A673 (cell line): ENCODE measurements at regions not wholly inside any gene's neighbourhood (a gene's known extent, or its start where the extent isn't known, plus 50 kb on each side); places are given as distances from the start of the nearest gene placed in this dataset.

Source experiments
- BruUV-seq: library from RNA; stranded (reverse); fragments of 400-500 nt; replicated peaks from 2 replicates; lab custom pipeline; 2021; lab: Mats Ljungman, UMichigan
- CTCF ChIA-PET: fragments of 300-600 bp; sonication (Branson Sonifier 250); formaldehyde crosslinking; loops from one replicate; lab custom pipeline; 2022; ENCODE audit warnings: antibody characterized with exemption; lab: Charles Lee
- POLR2A ChIA-PET: fragments of 300-600 bp; sonication (Branson Sonifier 250); formaldehyde crosslinking; loops from one replicate; lab custom pipeline; 2022; ENCODE audit warnings: antibody characterized with exemption; ENCODE audit not compliant: low non-redundant PET; lab: Charles Lee
- DNase-seq: peaks from one replicate; pipeline ENCODE4 v3.0.0-alpha.2; 2015; ENCODE audit warnings: low spot score
- H3K27ac ChIP-seq: fragments of 200-600 bp; sonication (generic); 2 replicates; pipeline ENCODE4 v1.5.1; 2016; ENCODE audit warnings: mixed run types, low read depth, mild to moderate bottlenecking, mixed read lengths, antibody characterized with exemption, low read length; ENCODE audit not compliant: poor library complexity, severe bottlenecking
- H3K27me3 ChIP-seq: fragments of 200-600 bp; sonication (generic); replicated peaks from 2 replicates; pipeline ENCODE4 v1.6.1; 2017; ENCODE audit warnings: mixed run types, low read depth, mild to moderate bottlenecking, mixed read lengths, antibody characterized with exemption, low read length; ENCODE audit not compliant: insufficient read depth, poor library complexity
- H3K36me3 ChIP-seq: fragments of 200-600 bp; sonication (generic); 2 replicates; pipeline ENCODE4 v1.6.1; 2016; ENCODE audit warnings: mixed run types, mild to moderate bottlenecking, mixed read lengths, antibody characterized with exemption, low read length; ENCODE audit not compliant: insufficient read depth, poor library complexity, severe bottlenecking
- H3K4me1 ChIP-seq: fragments of 200-600 bp; sonication (generic); 2 replicates; pipeline ENCODE4 v1.6.1; 2017; ENCODE audit warnings: mixed run types, mild to moderate bottlenecking, mixed read lengths, antibody characterized with exemption, low read length; ENCODE audit not compliant: insufficient read depth, poor library complexity, severe bottlenecking
- H3K4me3 ChIP-seq: fragments of 200-600 bp; sonication (generic); 2 replicates; pipeline ENCODE4 v1.5.1; 2016; ENCODE audit warnings: low read depth, mixed run types, mild to moderate bottlenecking, mixed read lengths, low read length; ENCODE audit not compliant: poor library complexity, severe bottlenecking
- H3K9me3 ChIP-seq: fragments of 200-600 bp; sonication (generic); 2 replicates; pipeline ENCODE4 v1.6.1; 2016; ENCODE audit warnings: mixed run types, low read depth, mild to moderate bottlenecking, mixed read lengths, antibody characterized with exemption, low read length; ENCODE audit not compliant: poor library complexity, severe bottlenecking
- EZH2 ChIP-seq: fragments of 200-600 bp; sonication (generic); IDR thresholded peaks from 2 replicates; pipeline ENCODE4 v1.6.1; 2017; ENCODE audit warnings: borderline replicate concordance, low read depth, mild to moderate bottlenecking, mixed read lengths, antibody characterized with exemption, low read length; ENCODE audit not compliant: poor library complexity, severe bottlenecking
- intact Hi-C: fragments of 100-400 bp; cut with micrococcal nuclease; formaldehyde crosslinking; loops from one replicate; pipeline ENCODE4 v1.10.0; 2022; ENCODE audit not compliant: unreplicated experiment
- TF ChIP-seq, protein P1 (sequence below): fragments of 300-800, 200-600 bp; sonication (generic); conservative IDR thresholded peaks from 2 replicates; pipeline ENCODE4 v1.5.1; 2017; ENCODE audit warnings: low read depth, mild to moderate bottlenecking, antibody characterized with exemption, low read length, moderate library complexity, mixed read lengths

DNA sequence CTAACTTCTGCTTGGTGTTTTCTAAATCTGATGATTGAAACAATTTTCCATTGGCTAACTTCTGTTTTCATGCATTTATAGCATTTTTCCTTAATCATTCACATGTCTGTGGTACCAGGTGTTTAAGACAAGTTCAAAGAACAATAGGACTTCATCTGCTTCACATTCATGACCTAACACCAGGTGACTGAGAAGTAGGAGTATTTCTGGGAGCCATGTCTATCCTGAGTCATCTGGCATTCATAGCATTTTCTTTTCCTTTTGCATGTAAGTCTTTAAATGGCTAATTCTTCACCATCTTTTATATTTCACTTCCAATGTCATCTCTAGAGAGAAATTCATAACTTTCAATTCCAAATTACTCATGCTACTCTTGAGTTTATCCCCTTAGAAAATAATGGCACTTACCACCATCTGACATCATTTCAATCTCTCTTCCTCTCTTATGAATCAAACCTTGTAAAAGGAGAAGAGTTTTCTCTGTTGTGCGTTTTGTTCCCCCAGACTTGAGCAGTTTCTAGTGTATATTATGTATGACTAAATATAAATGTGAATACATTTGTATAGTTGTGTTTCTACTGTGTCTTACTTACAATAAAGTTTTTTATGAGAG lies 1196.1 kb upstream of the CDH9 start:
- Histone ChIP-seq H3K9me3 (peaks cover 2% of the 10 kb centered on the region), H3K27me3 (no peaks in the 10 kb centered on the region), H3K4me3 (no peak overlapping the region), H3K36me3 (no peaks in the 10 kb centered on the region), H3K4me1 (no peaks in the 10 kb centered on the region), H3K27ac (no peak overlapping the region)
- intact Hi-C loops: no loop called here
- TF ChIP-seq, protein P1, sequence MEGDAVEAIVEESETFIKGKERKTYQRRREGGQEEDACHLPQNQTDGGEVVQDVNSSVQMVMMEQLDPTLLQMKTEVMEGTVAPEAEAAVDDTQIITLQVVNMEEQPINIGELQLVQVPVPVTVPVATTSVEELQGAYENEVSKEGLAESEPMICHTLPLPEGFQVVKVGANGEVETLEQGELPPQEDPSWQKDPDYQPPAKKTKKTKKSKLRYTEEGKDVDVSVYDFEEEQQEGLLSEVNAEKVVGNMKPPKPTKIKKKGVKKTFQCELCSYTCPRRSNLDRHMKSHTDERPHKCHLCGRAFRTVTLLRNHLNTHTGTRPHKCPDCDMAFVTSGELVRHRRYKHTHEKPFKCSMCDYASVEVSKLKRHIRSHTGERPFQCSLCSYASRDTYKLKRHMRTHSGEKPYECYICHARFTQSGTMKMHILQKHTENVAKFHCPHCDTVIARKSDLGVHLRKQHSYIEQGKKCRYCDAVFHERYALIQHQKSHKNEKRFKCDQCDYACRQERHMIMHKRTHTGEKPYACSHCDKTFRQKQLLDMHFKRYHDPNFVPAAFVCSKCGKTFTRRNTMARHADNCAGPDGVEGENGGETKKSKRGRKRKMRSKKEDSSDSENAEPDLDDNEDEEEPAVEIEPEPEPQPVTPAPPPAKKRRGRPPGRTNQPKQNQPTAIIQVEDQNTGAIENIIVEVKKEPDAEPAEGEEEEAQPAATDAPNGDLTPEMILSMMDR: no peak
- no peak for TF ChIP-seq EZH2
- no TSS peak for BruUV-seq
- no peak for DNase-seq
- ChIA-PET CTCF (no interaction called here), POLR2A (no interaction called here)

DNA sequence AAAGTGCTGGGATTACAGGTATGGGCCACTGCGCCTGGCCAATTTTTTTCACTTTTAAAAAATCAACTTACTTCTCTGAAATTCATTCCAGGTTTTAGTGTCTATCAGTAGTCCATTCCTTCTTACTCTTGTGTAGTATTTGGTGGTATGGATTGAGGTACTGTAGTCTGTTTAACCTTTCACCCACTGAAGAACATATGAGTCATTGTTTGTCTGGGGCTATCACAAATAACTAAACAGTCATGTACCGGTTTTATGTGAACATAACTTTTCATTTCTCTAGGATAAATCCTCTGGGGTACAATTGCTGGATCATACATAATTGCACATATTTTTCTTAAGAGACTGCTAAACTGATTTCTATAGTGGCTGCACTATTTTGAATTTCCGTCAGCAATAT lies 1188.0 kb upstream of the CDH9 start:
- Histone ChIP-seq H3K9me3 (no peaks in the 10 kb centered on the region), H3K27ac (no peak overlapping the region), H3K27me3 (no peaks in the 10 kb centered on the region), H3K4me1 (no peaks in the 10 kb centered on the region), H3K36me3 (no peaks in the 10 kb centered on the region), H3K4me3 (no peak overlapping the region)
- ChIA-PET POLR2A (no interaction called here), CTCF (no interaction called here)
- intact Hi-C loops: no loop called here
- BruUV-seq: no TSS peak
- no peak for DNase-seq
- TF ChIP-seq, protein P1: no peak
- no peak for TF ChIP-seq EZH2

DNA sequence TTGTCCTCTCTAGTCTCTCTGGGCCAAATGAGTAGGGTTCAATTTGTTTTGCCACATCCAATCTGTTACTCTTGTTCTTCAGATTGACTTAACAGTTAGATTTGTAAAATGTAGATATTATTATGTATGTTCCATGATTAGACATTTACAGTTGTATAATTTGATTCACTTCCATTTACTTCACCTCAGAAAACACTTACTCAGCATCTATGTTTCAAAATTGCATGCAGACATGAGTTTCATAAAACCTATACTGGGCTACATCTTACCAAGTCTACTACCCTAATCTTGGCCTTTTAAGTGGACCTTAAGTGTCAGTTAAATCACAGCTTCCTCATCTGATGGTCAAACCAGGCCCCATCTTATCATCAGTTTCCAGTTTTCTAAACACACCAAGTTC lies 1181.2 kb upstream of the CDH9 start:
- Histone ChIP-seq H3K27me3 (no peaks in the 10 kb centered on the region), H3K4me1 (no peaks in the 10 kb centered on the region), H3K9me3 (no peaks in the 10 kb centered on the region), H3K36me3 (no peaks in the 10 kb centered on the region), H3K4me3 (no peak overlapping the region), H3K27ac (no peak overlapping the region)
- POLR2A ChIA-PET: no interaction called here
- no peak for TF ChIP-seq EZH2
- TF ChIP-seq, protein P1: no peak
- DNase-seq: no peak
- BruUV-seq: no TSS peak
- CTCF ChIA-PET: no interaction called here
- intact Hi-C loops: no loop called here
